ENCODE measurements at regions not wholly inside any gene's neighbourhood (a gene's known extent, or its start where the extent isn't known, plus 50 kb on each side); places are given as distances from the start of the nearest gene placed in this dataset.

DNA sequence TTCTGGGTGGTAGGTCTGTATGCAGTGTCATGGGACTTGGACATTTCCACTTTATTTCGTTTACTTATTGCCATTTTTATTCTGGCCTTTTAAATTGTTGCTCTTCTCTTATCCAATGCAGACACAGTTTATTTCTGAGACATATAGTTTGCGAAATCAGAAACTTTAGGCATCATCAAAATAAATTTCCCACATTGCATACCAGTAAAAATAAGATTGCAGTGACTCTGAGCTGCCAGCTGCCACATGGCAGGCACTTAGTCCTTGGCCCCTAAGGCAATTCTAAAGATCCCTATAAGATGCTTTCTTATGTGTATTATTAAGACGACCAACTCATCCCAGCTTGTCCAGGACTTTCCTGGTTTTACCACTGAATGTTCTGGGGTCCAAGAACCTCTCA, 81.8 kb upstream of the ANKRD1 start:
- TF ChIP-seq POLR2A (IDR thresholded peaks at IDR 0.05) (no peak), EP300 (IDR thresholded peaks at IDR 0.05) (no peak)
- TF ChIP-seq, protein P1, sequence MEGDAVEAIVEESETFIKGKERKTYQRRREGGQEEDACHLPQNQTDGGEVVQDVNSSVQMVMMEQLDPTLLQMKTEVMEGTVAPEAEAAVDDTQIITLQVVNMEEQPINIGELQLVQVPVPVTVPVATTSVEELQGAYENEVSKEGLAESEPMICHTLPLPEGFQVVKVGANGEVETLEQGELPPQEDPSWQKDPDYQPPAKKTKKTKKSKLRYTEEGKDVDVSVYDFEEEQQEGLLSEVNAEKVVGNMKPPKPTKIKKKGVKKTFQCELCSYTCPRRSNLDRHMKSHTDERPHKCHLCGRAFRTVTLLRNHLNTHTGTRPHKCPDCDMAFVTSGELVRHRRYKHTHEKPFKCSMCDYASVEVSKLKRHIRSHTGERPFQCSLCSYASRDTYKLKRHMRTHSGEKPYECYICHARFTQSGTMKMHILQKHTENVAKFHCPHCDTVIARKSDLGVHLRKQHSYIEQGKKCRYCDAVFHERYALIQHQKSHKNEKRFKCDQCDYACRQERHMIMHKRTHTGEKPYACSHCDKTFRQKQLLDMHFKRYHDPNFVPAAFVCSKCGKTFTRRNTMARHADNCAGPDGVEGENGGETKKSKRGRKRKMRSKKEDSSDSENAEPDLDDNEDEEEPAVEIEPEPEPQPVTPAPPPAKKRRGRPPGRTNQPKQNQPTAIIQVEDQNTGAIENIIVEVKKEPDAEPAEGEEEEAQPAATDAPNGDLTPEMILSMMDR (IDR thresholded peaks at IDR 0.05): no peak
